HepG2 (cell line): ENCODE measurements at regions not wholly inside any gene's neighbourhood (a gene's known extent, or its start where the extent isn't known, plus 50 kb on each side); places are given as distances from the start of the nearest gene placed in this dataset.

Source experiments
- ATAC-seq: fragments of 200-7000 bp; cut with Tn5 transposase; 3 replicates; pipeline ENCODE4 v1.9.1; 2020; ENCODE audit warnings: mild to moderate bottlenecking, moderate library complexity
- BruUV-seq: library from RNA; stranded (reverse); fragments of 400-500 nt; replicated peaks from 2 replicates; lab custom pipeline; 2021; lab: Mats Ljungman, UMichigan
- CTCF ChIA-PET: fragments of 300-600 bp; formaldehyde crosslinking; extraction: SDS; loops from one replicate; lab custom pipeline; 2021; ENCODE audit warnings: low total read pairs, inconsistent platforms, low intra/inter-chr PET ratio; lab: Yijun Ruan, JAX
- POLR2A ChIA-PET: fragments of 350-600 bp; sonication (Branson Sonifier 250); formaldehyde crosslinking; loops from one replicate; lab custom pipeline; 2020; ENCODE audit warnings: antibody characterized with exemption, inconsistent platforms; lab: Yijun Ruan, JAX
- DNase-seq: peaks from one replicate; pipeline ENCODE4 v3.0.0-alpha.2; 2015; ENCODE audit warnings: low spot score
- FAIRE-seq: peaks from 3 replicates; lab custom pipeline; 2011; peaks lifted over from hg19 to GRCh38; lab: Jason Lieb, UNC
- H2AFZ ChIP-seq: one replicate; pipeline ENCODE4 v1.6.1; 2011; ENCODE audit warnings: low read length, inconsistent platforms
- H3K27ac ChIP-seq: fragments of 300-600 bp; 3 replicates; pipeline ENCODE4 v1.8.0; 2011; ENCODE audit warnings: mixed run types, mild to moderate bottlenecking, mixed read lengths, low read length, inconsistent platforms; ENCODE audit not compliant: insufficient read depth; ENCODE audit errors: extremely low read length
- H3K27me3 ChIP-seq, 2 experiments: fragments of 200-600 bp in 1 of 2; 2 replicates in 1 of 2; 3 replicates in 1 of 2; pipeline versions ENCODE4 v1.6.0 to v1.8.0; 2011; ENCODE audit warnings: low read length in 2 of 2, mild to moderate bottlenecking in 2 of 2, moderate library complexity in 2 of 2, inconsistent platforms in 1 of 2; ENCODE audit not compliant: insufficient read depth in 2 of 2, control insufficient read depth in 1 of 2
- H3K36me3 ChIP-seq, 2 experiments: fragments of 200-600 bp in 1 of 2; replicated peaks in 1 of 2; 2 replicates in 1 of 2; 3 replicates in 1 of 2; pipeline versions ENCODE4 v1.5.1 to v1.8.0; 2011; ENCODE audit warnings: low read length in 2 of 2, inconsistent platforms in 1 of 2; ENCODE audit not compliant: insufficient read depth in 2 of 2, control insufficient read depth in 1 of 2
- H3K4me1 ChIP-seq: 2 replicates; pipeline ENCODE4 v1.5.1; 2012; ENCODE audit warnings: low read length, inconsistent platforms; ENCODE audit not compliant: insufficient read depth
- H3K4me2 ChIP-seq: 2 replicates; pipeline ENCODE4 v1.6.0; 2011; ENCODE audit warnings: low read depth, low read length, inconsistent platforms
- H3K4me3 ChIP-seq, 3 experiments: fragments of 200-600 bp in 1 of 3; sonication (generic), shearing (Covaris generic) in 1 of 3; replicated peaks in 1 of 3; 2 replicates each; pipeline ENCODE4 v1.5.1; 2011 to 2016; ENCODE audit warnings: low read length in 3 of 3, inconsistent platforms in 2 of 3, low read depth in 2 of 3, mild to moderate bottlenecking in 2 of 3, control low read depth in 1 of 3, mixed read lengths in 1 of 3; ENCODE audit not compliant: insufficient read depth in 1 of 3
- H3K79me2 ChIP-seq: one replicate; pipeline ENCODE4 v1.6.1; 2011; ENCODE audit warnings: low read length, inconsistent platforms; ENCODE audit not compliant: insufficient read depth
- H3K9ac ChIP-seq: 2 replicates; pipeline ENCODE4 v1.6.0; 2011; ENCODE audit warnings: mild to moderate bottlenecking, low read depth, low read length, inconsistent platforms; ENCODE audit not compliant: insufficient read depth
- H3K9me3 ChIP-seq: 2 replicates; pipeline ENCODE4 v1.5.1; 2012; ENCODE audit warnings: mild to moderate bottlenecking, low read length
- H4K20me1 ChIP-seq: 2 replicates; pipeline ENCODE4 v1.6.0; 2011; ENCODE audit warnings: inconsistent platforms, mild to moderate bottlenecking, low read length, moderate library complexity; ENCODE audit not compliant: insufficient read depth
- ATF7 ChIP-seq, 2 experiments: fragments of 450-650 bp in 1 of 2; sonication (generic) in 1 of 2; formaldehyde crosslinking in 1 of 2; IDR thresholded peaks; 2 replicates each; pipeline versions ENCODE4 v1.4.0 to v1.6.1; 2016 to 2020; ENCODE audit warnings: antibody characterized with exemption in 1 of 2, mild to moderate bottlenecking in 1 of 2, missing genetic modification reagents in 1 of 2
- BRF2 ChIP-seq: sonication (generic); formaldehyde crosslinking; IDR thresholded peaks from 2 replicates; pipeline ENCODE4 v1.8.1; 2022; ENCODE audit warnings: mild to moderate bottlenecking, missing genetic modification reagents
- CEBPB ChIP-seq: IDR thresholded peaks from 2 replicates; pipeline ENCODE4 v1.6.1; 2011; ENCODE audit warnings: low read depth, low read length, improper control_type of control experiment, borderline replicate concordance
- NR0B2 ChIP-seq: sonication (generic); formaldehyde crosslinking; IDR thresholded peaks from 2 replicates; pipeline ENCODE4 v1.4.0; 2020; ENCODE audit warnings: mild to moderate bottlenecking, missing genetic modification reagents
- PBX3 ChIP-seq: sonication (generic); formaldehyde crosslinking; IDR thresholded peaks from 2 replicates; pipeline ENCODE4 v1.8.1; 2023; ENCODE audit warnings: missing genetic modification reagents, inconsistent platforms, borderline replicate concordance
- POGZ ChIP-seq: sonication (generic); formaldehyde crosslinking; IDR thresholded peaks from 2 replicates; pipeline ENCODE4 v1.4.0; 2020; ENCODE audit warnings: mild to moderate bottlenecking, missing genetic modification reagents
- SATB2 ChIP-seq: sonication (generic); formaldehyde crosslinking; IDR thresholded peaks from 2 replicates; pipeline ENCODE4 v1.5.0; 2020; ENCODE audit warnings: missing genetic modification reagents
- SSRP1 ChIP-seq: IDR thresholded peaks from 2 replicates; pipeline ENCODE4 v1.6.1; 2016; ENCODE audit warnings: control low read depth
- ZNF207 ChIP-seq: fragments of 450-650 bp; IDR thresholded peaks from 2 replicates; pipeline ENCODE4 v1.6.1; 2016; ENCODE audit warnings: antibody characterized with exemption, borderline replicate concordance
- ZNF317 ChIP-seq: sonication (generic); formaldehyde crosslinking; IDR thresholded peaks from 2 replicates; pipeline ENCODE4 v1.5.0; 2020; ENCODE audit warnings: mild to moderate bottlenecking, missing genetic modification reagents
- ZNF33B ChIP-seq: sonication (generic); formaldehyde crosslinking; IDR thresholded peaks from 2 replicates; pipeline ENCODE4 v1.5.1; 2020; ENCODE audit warnings: mild to moderate bottlenecking, missing genetic modification reagents
- ZNF460 ChIP-seq: sonication (generic); formaldehyde crosslinking; IDR thresholded peaks from 2 replicates; pipeline ENCODE4 v1.5.1; 2020; ENCODE audit warnings: missing genetic modification reagents, mild to moderate bottlenecking, borderline replicate concordance
- ZNF570 ChIP-seq: sonication (generic); formaldehyde crosslinking; IDR thresholded peaks from 2 replicates; pipeline ENCODE4 v1.4.0; 2020; ENCODE audit warnings: mild to moderate bottlenecking, missing genetic modification reagents, borderline replicate concordance
- ZNF703 ChIP-seq: sonication (generic); formaldehyde crosslinking; IDR thresholded peaks from 2 replicates; pipeline ENCODE4 v1.5.1; 2020; ENCODE audit warnings: missing genetic modification reagents, mild to moderate bottlenecking, moderate library complexity, borderline replicate concordance
- ZNF768 ChIP-seq: sonication (generic); formaldehyde crosslinking; IDR thresholded peaks from 2 replicates; pipeline ENCODE4 v1.4.0; 2020; ENCODE audit warnings: missing genetic modification reagents
- ZNF781 ChIP-seq: sonication (generic); formaldehyde crosslinking; IDR thresholded peaks from 2 replicates; pipeline ENCODE4 v1.5.1; 2020; ENCODE audit warnings: borderline replicate concordance, mild to moderate bottlenecking, missing genetic modification reagents; ENCODE audit errors: not compliant biosample characterization
- WGBS: methylation state at CpG from one replicate; pipeline ENCODE4 v1.1.6; 2017; ENCODE audit warnings: low lambda C conversion rate; 5-methylcytosine and 5-hydroxymethylcytosine counted together
- in situ Hi-C: cut with HindIII; loops from 2 replicates; pipeline ENCODE4 v1.10.0; 2017; ENCODE audit warnings: low pct_unique_long_range_greater_than_20kb; ENCODE audit not compliant: extremely low pct_ligation_motif_present
- intact Hi-C: fragments of 100-400 bp; cut with micrococcal nuclease; formaldehyde crosslinking; loops from one replicate; pipeline ENCODE4 v1.10.0; 2022; ENCODE audit not compliant: unreplicated experiment

- 30% methylated on average over 3 of the region's 3 CpGs for WGBS
- no peak overlapping the region for H3K4me2 ChIP-seq
- H3K36me3 ChIP-seq, result no peaks in the 10 kb centered on the region
- H3K27me3 ChIP-seq, result no peaks in the 10 kb centered on the region; a peak in 1 of 5 replicates
- CTCF ChIA-PET, result no interaction called here
- H3K4me3 ChIP-seq, result no peak overlapping the region
- POLR2A ChIA-PET, result no interaction called here
- no peaks in the 10 kb centered on the region for H4K20me1 ChIP-seq
- in situ Hi-C loops, result no loop called here
- H3K79me2 ChIP-seq, result no peaks in the 10 kb centered on the region
- no peak overlapping the region for H2AFZ ChIP-seq
- intact Hi-C loops, result no loop called here
- no peak overlapping the region for H3K9ac ChIP-seq
- ATAC-seq, result no peak
- DNase-seq, result no peak
- TF ChIP-seq ZNF703 (CRISPR knock-in tag), result no peak
- TF ChIP-seq CEBPB, result peak; percentile 19; the same call in 1 of the 2 replicates
- TF ChIP-seq ZNF570 (CRISPR knock-in tag), result no peak
- FAIRE-seq, result no peak
- no TSS peak for BruUV-seq
- H3K9me3 ChIP-seq, result no peaks in the 10 kb centered on the region; the same call in 1 of the 2 replicates
- no peak overlapping the region for H3K27ac ChIP-seq
- no peaks in the 10 kb centered on the region for H3K4me1 ChIP-seq
These were observed 471.5 kb upstream of the DCN start for GRCh38 chr12:91654087-91654486.

- H3K27me3 ChIP-seq, result no peaks in the 10 kb centered on the region; a peak in 1 of 5 replicates
- FAIRE-seq (no peak), ATAC-seq (no peak), DNase-seq (no peak)
- H2AFZ ChIP-seq, result no peak overlapping the region
- H3K9me3 ChIP-seq, result no peaks in the 10 kb centered on the region; the same call in 1 of the 2 replicates
- no peak overlapping the region for H3K27ac ChIP-seq
- H3K9ac ChIP-seq, result no peak overlapping the region
- no peaks in the 10 kb centered on the region for H4K20me1 ChIP-seq
- H3K4me3 ChIP-seq, result no peak overlapping the region
- H3K4me1 ChIP-seq, result no peaks in the 10 kb centered on the region
- POLR2A ChIA-PET, result no interaction called here
- CTCF ChIA-PET, result no interaction called here
- BruUV-seq, result no TSS peak
- H3K36me3 ChIP-seq, result no peaks in the 10 kb centered on the region
- no peak overlapping the region for H3K4me2 ChIP-seq
- intact Hi-C loops, result no loop called here
- H3K79me2 ChIP-seq, result no peaks in the 10 kb centered on the region
- in situ Hi-C loops, result no loop called here
- TF ChIP-seq BRF2 (no peak), ATF7 (IDR thresholded peaks at IDR 0.05) (no peak), ATF7 (CRISPR knock-in tag; IDR thresholded peaks at IDR 0.05) (no peak), SATB2 (CRISPR knock-in tag) (no peak), ZNF781 (no peak), ZNF460 (CRISPR knock-in tag) (no peak), POGZ (CRISPR knock-in tag) (no peak), ZNF33B (CRISPR knock-in tag) (no peak), ZNF768 (CRISPR knock-in tag) (no peak), ZNF317 (CRISPR knock-in tag) (no peak), ZNF207 (no peak), SSRP1 (no peak), PBX3 (CRISPR knock-in tag) (no peak), NR0B2 (CRISPR knock-in tag) (no peak)
These were observed 469.1 kb upstream of the DCN start for GRCh38 chr12:91651728-91652127.
